Keratinocyte (primary cell): ENCODE measurements at regions not wholly inside any gene's neighbourhood (a gene's known extent, or its start where the extent isn't known, plus 50 kb on each side); places are given as distances from the start of the nearest gene placed in this dataset.

Source experiments
- CTCF ChIP-seq, 3 experiments: IDR thresholded peaks in 1 of 3; conservative IDR thresholded peaks in 1 of 3; optimal IDR thresholded peaks in 1 of 3; 2 replicates in 2 of 3; 3 replicates in 1 of 3; pipeline versions ENCODE3 to v1.5.1; 2011; ENCODE audit warnings: low read length in 3 of 3, mild to moderate bottlenecking in 3 of 3, moderate library complexity in 2 of 3, control low read depth in 1 of 3, inconsistent platforms in 1 of 3; ENCODE audit not compliant: insufficient read depth in 2 of 3; ENCODE audit errors: extremely low read depth in 1 of 3
- EZH2 ChIP-seq: IDR thresholded peaks from one replicate; pipeline ENCODE4 v1.6.1; 2012; ENCODE audit warnings: inconsistent platforms, mild to moderate bottlenecking, low read length, moderate library complexity

DNA sequence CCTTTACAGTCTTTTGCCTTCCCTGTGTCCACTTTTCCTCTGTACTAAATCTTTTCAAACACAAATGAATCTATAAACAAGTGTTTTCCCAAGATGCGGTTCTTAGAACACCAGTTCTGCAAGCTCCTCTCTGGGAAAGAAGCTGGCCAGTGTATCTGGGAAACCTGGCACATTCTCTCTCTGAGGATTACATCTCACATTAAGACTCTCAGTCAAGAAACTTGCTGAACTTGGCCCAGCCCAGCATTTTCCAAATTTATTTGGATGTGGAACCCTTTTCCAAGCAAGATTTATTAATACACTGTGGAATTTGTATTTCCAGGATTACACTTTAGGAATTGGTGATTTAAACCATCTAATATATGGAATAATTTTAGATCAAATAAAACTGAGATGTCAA, 105.7 kb downstream of the ZNF281 start:
- TF ChIP-seq CTCF (optimal IDR thresholded peaks at IDR 0.05 in 1 of 3, IDR thresholded peaks at IDR 0.05 in 1 of 3, conservative IDR thresholded peaks at IDR 0.05 in 1 of 3; ENCODE audit: extremely low read depth in 1 of 3, insufficient read depth in 2 of 3, low read length in 3 of 3) (no peak), EZH2 (no peak)
